IPS-18a (cell line): ENCODE measurements at regions not wholly inside any gene's neighbourhood (a gene's known extent, or its start where the extent isn't known, plus 50 kb on each side); places are given as distances from the start of the nearest gene placed in this dataset.

ENCODE experiments used
- H3K27ac ChIP-seq: one replicate; pipeline ENCODE4 v1.5.1; 2013; ENCODE audit warnings: low read length
- H3K27me3 ChIP-seq: one replicate; pipeline ENCODE4 v1.6.1; 2013; ENCODE audit warnings: mild to moderate bottlenecking, low read length; ENCODE audit not compliant: control insufficient read depth, insufficient read depth
- H3K36me3 ChIP-seq: one replicate; pipeline ENCODE4 v1.6.1; 2013; ENCODE audit warnings: low read depth, low read length; ENCODE audit not compliant: control insufficient read depth
- H3K4me1 ChIP-seq: one replicate; pipeline ENCODE4 v1.6.1; 2013; ENCODE audit warnings: low read depth, low read length; ENCODE audit not compliant: control insufficient read depth
- H3K4me3 ChIP-seq: one replicate; pipeline ENCODE4 v1.5.1; 2013; ENCODE audit warnings: low read length
- H3K9ac ChIP-seq: one replicate; pipeline ENCODE4 v1.6.1; 2013; ENCODE audit warnings: mild to moderate bottlenecking, low read length, moderate library complexity
- H3K9me3 ChIP-seq: one replicate; pipeline ENCODE4 v1.6.1; 2013; ENCODE audit warnings: low read depth, low read length; ENCODE audit not compliant: control insufficient read depth

DNA sequence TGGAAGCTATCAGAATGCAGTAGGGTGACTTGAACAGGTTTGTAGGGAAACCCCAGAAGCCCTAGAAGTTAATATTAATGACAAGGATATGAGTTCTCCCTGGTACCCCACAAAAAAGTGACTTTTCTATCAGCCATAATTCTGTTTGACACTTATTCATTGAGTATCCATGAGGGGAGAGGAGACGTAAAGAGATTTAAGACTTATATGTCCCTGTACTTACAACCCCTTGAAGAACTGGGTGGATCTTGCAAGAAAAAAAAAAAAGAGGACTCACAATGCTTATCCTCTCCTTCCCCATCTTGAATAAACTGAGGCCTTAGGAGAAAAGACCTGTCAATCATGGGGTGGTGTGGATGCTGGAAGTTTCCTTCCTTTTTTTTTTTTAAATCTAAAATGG, 203.5 kb downstream of the CBLN1 start:
- no peak overlapping the region for H3K4me3 ChIP-seq
- peaks cover 6% of the 10 kb centered on the region for H3K4me1 ChIP-seq
- H3K9me3 ChIP-seq: no peaks in the 10 kb centered on the region
- H3K9ac ChIP-seq: no peak overlapping the region
- no peak overlapping the region for H3K27ac ChIP-seq
- H3K36me3 ChIP-seq: no peaks in the 10 kb centered on the region
- H3K27me3 ChIP-seq: no peaks in the 10 kb centered on the region

DNA sequence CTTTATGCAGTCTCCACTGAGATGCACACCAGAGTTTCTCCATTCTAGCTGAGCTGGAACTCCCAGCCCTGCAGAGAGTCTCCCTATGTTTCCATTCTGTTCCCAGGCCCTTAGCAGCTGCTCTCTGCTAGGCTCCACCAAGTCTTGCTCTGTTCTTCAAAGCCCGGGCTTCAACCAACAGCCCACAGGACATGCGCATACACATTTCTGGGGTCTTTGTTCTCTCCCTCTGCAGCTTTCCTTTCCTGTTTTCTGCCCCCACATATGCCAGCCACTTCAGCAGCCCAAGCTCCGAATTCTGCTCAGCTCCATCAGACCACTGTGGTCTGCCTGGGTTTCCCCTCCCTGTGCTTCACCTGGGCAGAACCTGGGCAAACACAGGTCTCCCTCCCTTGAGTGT, 205.9 kb downstream of the CBLN1 start:
- H3K36me3 ChIP-seq: no peaks in the 10 kb centered on the region
- no peaks in the 10 kb centered on the region for H3K27me3 ChIP-seq
- no peak overlapping the region for H3K9ac ChIP-seq
- peaks cover 6% of the 10 kb centered on the region for H3K4me1 ChIP-seq
- H3K9me3 ChIP-seq: no peaks in the 10 kb centered on the region
- H3K4me3 ChIP-seq: no peak overlapping the region
- H3K27ac ChIP-seq: no peak overlapping the region

DNA sequence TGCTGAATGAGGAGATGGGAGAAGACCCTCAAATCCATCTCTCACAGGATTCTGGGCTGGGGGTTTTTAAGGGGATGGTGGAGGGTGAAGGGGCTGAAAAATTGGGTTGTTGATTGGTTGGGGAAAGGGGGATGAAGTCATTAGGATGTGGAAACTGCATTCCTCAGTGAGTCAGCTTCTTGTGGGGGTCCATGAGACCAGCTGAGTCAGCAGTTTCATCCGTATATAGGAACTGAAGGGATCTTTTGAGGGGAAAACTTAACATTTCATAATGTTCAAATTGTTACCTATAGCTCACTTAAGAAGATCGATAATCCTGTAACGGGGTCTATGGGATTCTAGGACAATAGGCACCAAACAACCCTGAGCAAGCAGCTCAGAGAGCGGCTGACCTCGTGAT, 213.4 kb downstream of the CBLN1 start:
- H3K36me3 ChIP-seq: no peaks in the 10 kb centered on the region

GRCh38 chr16:49067776-49068175, 213.9 kb downstream of the CBLN1 start:
- Histone ChIP-seq H3K9ac (no peak overlapping the region), H3K36me3 (no peaks in the 10 kb centered on the region), H3K27me3 (no peaks in the 10 kb centered on the region), H3K4me3 (no peak overlapping the region), H3K9me3 (no peaks in the 10 kb centered on the region), H3K27ac (no peak overlapping the region), H3K4me1 (no peaks in the 10 kb centered on the region)

More for the DNA sequence above, 213.4 kb downstream of the CBLN1 start:
- H3K27ac ChIP-seq: no peak overlapping the region
- H3K4me3 ChIP-seq: no peak overlapping the region
- no peaks in the 10 kb centered on the region for H3K27me3 ChIP-seq
- no peaks in the 10 kb centered on the region for H3K9me3 ChIP-seq
- no peak overlapping the region for H3K9ac ChIP-seq
- no peaks in the 10 kb centered on the region for H3K4me1 ChIP-seq

GRCh38 chr16:49061137-49061714, 220.4 kb downstream of the CBLN1 start:
- Histone ChIP-seq H3K4me1 (peaks cover 1% of the 10 kb centered on the region), H3K27ac (no peak overlapping the region), H3K27me3 (no peaks in the 10 kb centered on the region), H3K36me3 (no peaks in the 10 kb centered on the region), H3K9me3 (no peaks in the 10 kb centered on the region), H3K9ac (no peak overlapping the region), H3K4me3 (no peak overlapping the region)

DNA sequence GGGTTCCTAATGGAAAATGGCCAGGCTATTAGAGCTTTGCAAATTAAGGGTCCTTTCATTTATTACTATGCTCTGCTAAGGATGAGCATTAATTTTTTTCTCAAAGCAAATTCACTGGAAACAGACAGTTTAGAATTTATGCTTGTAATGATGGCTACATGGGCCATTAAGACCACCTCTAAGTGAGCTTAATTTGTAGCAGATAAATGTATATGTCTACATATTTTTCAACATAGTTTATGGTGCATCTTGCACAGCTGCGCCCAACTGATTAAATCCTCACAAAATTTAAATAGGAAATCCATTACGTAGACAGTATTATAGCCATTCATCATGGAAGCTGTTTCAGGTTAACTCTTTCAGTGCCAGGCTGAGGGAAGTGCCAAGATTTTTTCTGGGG, 220.9 kb downstream of the CBLN1 start:
- H3K36me3 ChIP-seq: no peaks in the 10 kb centered on the region
- H3K4me3 ChIP-seq: no peak overlapping the region
- no peak overlapping the region for H3K27ac ChIP-seq
- no peak overlapping the region for H3K9ac ChIP-seq
- no peaks in the 10 kb centered on the region for H3K27me3 ChIP-seq
- peaks cover 6% of the 10 kb centered on the region for H3K4me1 ChIP-seq
- no peaks in the 10 kb centered on the region for H3K9me3 ChIP-seq

GRCh38 chr16:49058382-49058781, 223.3 kb downstream of the CBLN1 start:
- H3K4me3 ChIP-seq: no peak overlapping the region
- H3K4me1 ChIP-seq: peaks cover 9% of the 10 kb centered on the region
- H3K36me3 ChIP-seq: no peaks in the 10 kb centered on the region
- no peak overlapping the region for H3K27ac ChIP-seq
- H3K27me3 ChIP-seq: no peaks in the 10 kb centered on the region
- no peak overlapping the region for H3K9ac ChIP-seq
- H3K9me3 ChIP-seq: no peaks in the 10 kb centered on the region

DNA sequence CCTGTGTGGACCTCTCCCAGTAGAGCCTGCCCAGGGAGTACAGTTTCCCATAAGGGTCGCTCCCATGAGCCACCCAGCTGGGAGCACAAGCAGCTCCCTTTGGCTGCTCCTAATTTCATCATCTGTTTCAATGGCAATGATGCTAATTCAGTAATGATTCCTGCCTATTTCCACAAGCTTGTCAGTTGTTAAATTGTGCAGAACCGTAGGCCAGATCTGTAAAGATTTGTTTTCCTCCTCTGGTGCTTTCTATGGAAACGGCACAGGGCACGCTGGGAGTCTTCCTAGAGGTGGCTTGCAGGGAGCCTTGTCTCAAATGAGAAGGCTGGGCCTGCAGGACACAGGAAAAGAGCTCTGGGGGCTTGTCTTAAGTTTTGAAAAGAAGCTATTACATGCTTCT, 223.7 kb downstream of the CBLN1 start:
- Histone ChIP-seq H3K4me1 (peaks cover 12% of the 10 kb centered on the region), H3K9ac (no peak overlapping the region), H3K27ac (no peak overlapping the region), H3K4me3 (no peak overlapping the region), H3K36me3 (no peaks in the 10 kb centered on the region), H3K27me3 (no peaks in the 10 kb centered on the region), H3K9me3 (no peaks in the 10 kb centered on the region)

DNA sequence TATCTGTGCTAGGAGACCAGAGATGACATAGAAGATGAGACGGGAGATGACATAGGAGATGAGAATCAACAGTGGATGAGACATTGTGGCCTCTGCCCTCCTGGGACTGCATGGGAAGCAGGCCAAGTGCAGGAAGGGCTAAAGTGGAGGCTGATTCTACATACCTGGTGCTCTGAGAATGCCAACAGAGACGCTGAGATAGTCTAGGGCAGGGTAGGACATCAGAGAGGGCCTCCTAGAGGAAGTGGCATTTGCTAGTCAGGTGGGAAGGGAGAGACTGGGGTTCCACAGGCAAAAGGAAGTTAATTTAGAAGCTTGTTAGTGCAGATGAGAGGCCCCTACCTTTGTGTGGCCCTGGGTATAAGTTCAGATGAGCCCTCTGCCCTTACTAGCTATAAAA, 224.2 kb downstream of the CBLN1 start:
- H3K4me1 ChIP-seq: peaks cover 12% of the 10 kb centered on the region
- H3K9me3 ChIP-seq: no peaks in the 10 kb centered on the region
- H3K27me3 ChIP-seq: no peaks in the 10 kb centered on the region
- H3K27ac ChIP-seq: no peak overlapping the region
- no peak overlapping the region for H3K4me3 ChIP-seq
- no peaks in the 10 kb centered on the region for H3K36me3 ChIP-seq
- H3K9ac ChIP-seq: no peak overlapping the region

DNA sequence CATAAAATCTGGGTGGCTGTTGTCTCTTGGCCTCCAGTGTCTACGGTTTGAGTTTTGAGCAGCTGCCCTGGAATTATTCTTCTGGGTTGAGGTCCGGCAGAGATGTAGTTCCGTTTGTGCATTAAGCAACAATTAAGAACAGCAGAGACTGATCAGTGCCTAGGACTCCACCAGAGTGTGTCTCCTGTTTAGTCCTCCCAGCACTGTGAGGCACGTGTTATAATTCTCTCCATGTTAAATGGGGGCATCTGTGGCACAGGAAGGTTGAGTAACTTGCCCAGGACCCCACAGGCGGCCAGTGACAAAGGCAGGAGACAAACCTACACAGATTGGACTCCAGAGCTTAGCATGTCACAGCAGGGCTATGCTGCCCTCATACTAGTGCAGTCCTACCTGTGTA, 225.1 kb downstream of the CBLN1 start:
- H3K9me3 ChIP-seq: no peaks in the 10 kb centered on the region
- H3K36me3 ChIP-seq: no peaks in the 10 kb centered on the region
- no peak overlapping the region for H3K9ac ChIP-seq
- no peak overlapping the region for H3K4me3 ChIP-seq
- peaks cover 12% of the 10 kb centered on the region for H3K4me1 ChIP-seq
- no peak overlapping the region for H3K27ac ChIP-seq
- no peaks in the 10 kb centered on the region for H3K27me3 ChIP-seq

- no peaks in the 10 kb centered on the region for H3K27me3 ChIP-seq
- no peaks in the 10 kb centered on the region for H3K9me3 ChIP-seq
- H3K4me1 ChIP-seq: peaks cover 12% of the 10 kb centered on the region
- no peaks in the 10 kb centered on the region for H3K36me3 ChIP-seq
- H3K4me3 ChIP-seq: no peak overlapping the region
- H3K27ac ChIP-seq: no peak overlapping the region
- no peak overlapping the region for H3K9ac ChIP-seq
Measured at GRCh38 chr16:49055824-49056545, 225.7 kb downstream of the CBLN1 start.

- Histone ChIP-seq H3K27ac (no peak overlapping the region), H3K4me1 (peaks cover 12% of the 10 kb centered on the region), H3K4me3 (no peak overlapping the region), H3K9me3 (no peaks in the 10 kb centered on the region), H3K36me3 (no peaks in the 10 kb centered on the region), H3K27me3 (no peaks in the 10 kb centered on the region), H3K9ac (no peak overlapping the region)
Measured at GRCh38 chr16:49055291-49055690, 226.3 kb downstream of the CBLN1 start.
